WTC11 (cell line): ENCODE measurements at regions not wholly inside any gene's neighbourhood (a gene's known extent, or its start where the extent isn't known, plus 50 kb on each side); places are given as distances from the start of the nearest gene placed in this dataset.

Experiments
- ATAC-seq: fragments of 200-7000 bp; cut with Tn5 transposase; 2 replicates; pipeline ENCODE4 v1.10.0; 2021; ENCODE audit warnings: mild to moderate bottlenecking, moderate library complexity
- CTCF ChIA-PET: fragments of 300-600 bp; sonication (Branson Sonifier 250); formaldehyde crosslinking; loops from one replicate; lab custom pipeline; 2021; ENCODE audit warnings: antibody characterized with exemption; lab: Charles Lee
- POLR2A ChIA-PET: fragments of 350-600 bp; sonication (Branson Sonifier 250); formaldehyde crosslinking; loops from one replicate; lab custom pipeline; 2021; ENCODE audit warnings: antibody characterized with exemption; lab: Charles Lee
- DNase-seq: peaks from one replicate; pipeline ENCODE4 v3.0.0; 2021; ENCODE audit warnings: low spot score
- H3K27ac Mint-ChIP-seq: 2 replicates; pipeline ENCODE4 v1.8.0; 2021; ENCODE audit warnings: mixed read lengths
- H3K27me3 Mint-ChIP-seq: 2 replicates; pipeline ENCODE4 v1.8.0; 2021; ENCODE audit warnings: low read depth, mild to moderate bottlenecking, moderate library complexity, mixed read lengths
- H3K36me3 Mint-ChIP-seq: 2 replicates; pipeline ENCODE4 v1.8.0; 2021; ENCODE audit warnings: mixed read lengths
- H3K4me1 Mint-ChIP-seq: 2 replicates; pipeline ENCODE4 v1.8.0; 2022; ENCODE audit warnings: mixed read lengths
- H3K4me3 Mint-ChIP-seq: 2 replicates; pipeline ENCODE4 v1.8.0; 2021; ENCODE audit warnings: mild to moderate bottlenecking, moderate library complexity, mixed read lengths
- H3K9me3 Mint-ChIP-seq: 2 replicates; pipeline ENCODE4 v1.8.0; 2021; ENCODE audit warnings: mixed read lengths
- AFF4 ChIP-seq: sonication (generic); formaldehyde crosslinking; IDR thresholded peaks from 2 replicates; pipeline ENCODE4 v1.8.1; 2023; ENCODE audit warnings: mild to moderate bottlenecking, missing genetic modification reagents, borderline replicate concordance
- ATF1 ChIP-seq: sonication (generic); formaldehyde crosslinking; IDR thresholded peaks from 2 replicates; pipeline ENCODE4 v1.8.1; 2023; ENCODE audit warnings: mild to moderate bottlenecking, moderate library complexity, missing genetic modification reagents
- CTCF ChIP-seq: fragments of 200-600 bp; IDR thresholded peaks from 2 replicates; pipeline ENCODE4 v1.8.0; 2022; ENCODE audit warnings: antibody characterized with exemption
- E2F4 ChIP-seq: sonication (generic); formaldehyde crosslinking; IDR thresholded peaks from 2 replicates; pipeline ENCODE4 v1.8.1; 2022; ENCODE audit warnings: low read depth, mild to moderate bottlenecking, moderate library complexity, missing genetic modification reagents, borderline replicate concordance
- EMX1 ChIP-seq: fragments of 250-450 bp; sonication (Bioruptor Pico); IDR thresholded peaks from 2 replicates; pipeline ENCODE4 v1.8.0; 2021; ENCODE audit warnings: mild to moderate bottlenecking
- ESRRA ChIP-seq: sonication (generic); formaldehyde crosslinking; IDR thresholded peaks from 2 replicates; pipeline ENCODE4 v1.8.1; 2022; ENCODE audit warnings: mild to moderate bottlenecking, missing genetic modification reagents, borderline replicate concordance
- FOXJ3 ChIP-seq: sonication (generic); formaldehyde crosslinking; IDR thresholded peaks from 2 replicates; pipeline ENCODE4 v1.9.0; 2021; ENCODE audit warnings: missing genetic modification reagents, mild to moderate bottlenecking, borderline replicate concordance
- FOXP4 ChIP-seq: sonication (generic); formaldehyde crosslinking; IDR thresholded peaks from 2 replicates; pipeline ENCODE4 v1.8.0; 2022; ENCODE audit warnings: mild to moderate bottlenecking, missing genetic modification reagents
- GABPB1 ChIP-seq: sonication (generic); formaldehyde crosslinking; IDR thresholded peaks from 2 replicates; pipeline ENCODE4 v1.8.1; 2023; ENCODE audit warnings: mild to moderate bottlenecking, missing genetic modification reagents
- GRHL2 ChIP-seq: fragments of 250-450 bp; sonication (Bioruptor Pico); IDR thresholded peaks from 2 replicates; pipeline ENCODE4 v1.8.0; 2022; ENCODE audit warnings: mild to moderate bottlenecking, moderate library complexity; ENCODE audit not compliant: insufficient replicate concordance, severe bottlenecking
- MXD4 ChIP-seq: fragments of 250-450 bp; sonication (Bioruptor Pico); IDR thresholded peaks from 2 replicates; pipeline ENCODE4 v1.8.0; 2021; ENCODE audit warnings: mild to moderate bottlenecking, moderate library complexity, borderline replicate concordance
- MYBL2 ChIP-seq: sonication (generic); formaldehyde crosslinking; IDR thresholded peaks from 2 replicates; pipeline ENCODE4 v1.8.1; 2023; ENCODE audit warnings: mild to moderate bottlenecking, moderate library complexity, missing genetic modification reagents
- NFATC4 ChIP-seq: fragments of 250-450 bp; sonication (Bioruptor Pico); IDR thresholded peaks from 2 replicates; pipeline ENCODE4 v1.9.0; 2021; ENCODE audit warnings: mild to moderate bottlenecking
- NFE2L1 ChIP-seq: sonication (generic); formaldehyde crosslinking; IDR thresholded peaks from 2 replicates; pipeline ENCODE4 v1.8.1; 2023; ENCODE audit warnings: missing genetic modification reagents
- NR2C2 ChIP-seq: sonication (generic); formaldehyde crosslinking; IDR thresholded peaks from 2 replicates; pipeline ENCODE4 v1.8.0; 2022; ENCODE audit warnings: mild to moderate bottlenecking, missing genetic modification reagents
- TCF7 ChIP-seq: sonication (generic); formaldehyde crosslinking; IDR thresholded peaks from 2 replicates; pipeline ENCODE4 v1.8.0; 2022; ENCODE audit warnings: mild to moderate bottlenecking, low read depth, missing genetic modification reagents, moderate library complexity
- USF1 ChIP-seq: sonication (generic); formaldehyde crosslinking; IDR thresholded peaks from 2 replicates; pipeline ENCODE4 v1.8.0; 2022; ENCODE audit warnings: mild to moderate bottlenecking, missing genetic modification reagents
- ZNF219 ChIP-seq: sonication (generic); formaldehyde crosslinking; IDR thresholded peaks from 2 replicates; pipeline ENCODE4 v1.8.0; 2023; ENCODE audit warnings: missing genetic modification reagents, mild to moderate bottlenecking, borderline replicate concordance
- ZNF232 ChIP-seq: sonication (generic); formaldehyde crosslinking; IDR thresholded peaks from 2 replicates; pipeline ENCODE4 v1.8.0; 2022; ENCODE audit warnings: mild to moderate bottlenecking, missing genetic modification reagents
- ZNF396 ChIP-seq: fragments of 250-450 bp; sonication (Bioruptor Pico); IDR thresholded peaks from 2 replicates; pipeline ENCODE4 v1.8.0; 2021; ENCODE audit warnings: mild to moderate bottlenecking, moderate library complexity, borderline replicate concordance
- ZNF425 ChIP-seq: fragments of 250-450 bp; sonication (Bioruptor Pico); conservative IDR thresholded peaks from 2 replicates; pipeline ENCODE4 v1.9.0; 2021; ENCODE audit warnings: mild to moderate bottlenecking
- ZNF671 ChIP-seq: fragments of 250-450 bp; sonication (Bioruptor Pico); IDR thresholded peaks from 2 replicates; pipeline ENCODE4 v1.8.0; 2021; ENCODE audit warnings: mild to moderate bottlenecking

GRCh38 chr4:18278244-18278643 lies 256.7 kb upstream of the LCORL start:
- H3K36me3 Mint-ChIP-seq = no peaks in the 10 kb centered on the region
- no peak overlapping the region for H3K4me3 Mint-ChIP-seq
- DNase-seq = no peak
- ATAC-seq = no peak
- TF ChIP-seq ATF1 (CRISPR knock-in tag) = no peak
- no peak for TF ChIP-seq ZNF396
- TF ChIP-seq TCF7 (CRISPR knock-in tag) = no peak
- TF ChIP-seq AFF4 (CRISPR knock-in tag) = no peak
- no peak for TF ChIP-seq GRHL2 (CRISPR knock-in tag)
- no peak for TF ChIP-seq ZNF425 (CRISPR knock-in tag)
- TF ChIP-seq FOXP4 (CRISPR knock-in tag) = no peak
- TF ChIP-seq FOXJ3 (CRISPR knock-in tag) = no peak
- no peak for TF ChIP-seq NFATC4
- no peak for TF ChIP-seq GABPB1 (CRISPR knock-in tag)
- TF ChIP-seq NR2C2 (CRISPR knock-in tag) = no peak
- no peak for TF ChIP-seq E2F4 (CRISPR knock-in tag)
- H3K27ac Mint-ChIP-seq = no peak overlapping the region
- CTCF ChIA-PET = no interaction called here
- no peaks in the 10 kb centered on the region for H3K4me1 Mint-ChIP-seq
- H3K27me3 Mint-ChIP-seq = 0 out of 2 replicates have a peak, but pooled peaks cover 2% of the 10 kb centered on the region
- POLR2A ChIA-PET = no interaction called here
- peaks cover 14% of the 10 kb centered on the region for H3K9me3 Mint-ChIP-seq

GRCh38 chr4:18262832-18263231 lies 241.3 kb upstream of the LCORL start:
- ChIA-PET POLR2A (no interaction called here), CTCF (no interaction called here)
- peaks cover 4% of the 10 kb centered on the region for H3K4me1 Mint-ChIP-seq
- H3K27me3 Mint-ChIP-seq = no peaks in the 10 kb centered on the region
- TF ChIP-seq NFE2L1 (CRISPR knock-in tag) = no peak
- ATAC-seq (no peak), DNase-seq (no peak)
- no peak overlapping the region for H3K4me3 Mint-ChIP-seq
- no peak overlapping the region for H3K27ac Mint-ChIP-seq
- peaks cover 64% of the 10 kb centered on the region for H3K9me3 Mint-ChIP-seq
- peaks cover 19% of the 10 kb centered on the region for H3K36me3 Mint-ChIP-seq

- no peak for DNase-seq
- Mint-ChIP-seq H3K4me3 (no peak overlapping the region), H3K27ac (no peak overlapping the region), H3K9me3 (peaks cover 25% of the 10 kb centered on the region), H3K4me1 (no peaks in the 10 kb centered on the region), H3K36me3 (peaks cover 5% of the 10 kb centered on the region), H3K27me3 (no peaks in the 10 kb centered on the region; the same call in 1 of the 2 replicates)
- ATAC-seq = no peak
- no peak for TF ChIP-seq ZNF671 (CRISPR knock-in tag)
- TF ChIP-seq MXD4 (CRISPR knock-in tag) = no peak
- TF ChIP-seq EMX1 (CRISPR knock-in tag) = no peak
- TF ChIP-seq USF1 (CRISPR knock-in tag) = no peak
- TF ChIP-seq GRHL2 (CRISPR knock-in tag) = no peak
- TF ChIP-seq CTCF = no peak
- TF ChIP-seq ZNF219 (CRISPR knock-in tag) = no peak
- TF ChIP-seq ESRRA (CRISPR knock-in tag) = no peak
- TF ChIP-seq MYBL2 (CRISPR knock-in tag) = no peak
- no peak for TF ChIP-seq ZNF232 (CRISPR knock-in tag)
- ChIA-PET CTCF (no interaction called here), POLR2A (no interaction called here)
Observed at GRCh38 chr4:18252052-18252451, 230.5 kb upstream of the LCORL start.
